HS-27A (cell line): ENCODE measurements at regions not wholly inside any gene's neighbourhood (a gene's known extent, or its start where the extent isn't known, plus 50 kb on each side); places are given as distances from the start of the nearest gene placed in this dataset.
"Not testable (repeated sequence)": the region's sequence is repeated elsewhere in the genome, so short reads cannot be mapped to it uniquely, and the experiment has no call there.

Experiments
- DNase-seq: peaks from one replicate; pipeline ENCODE4 v3.0.0-alpha.2; 2012; ENCODE audit warnings: low read depth, missing footprints

GRCh38 chr5:53368516-53368915 is 111.9 kb upstream of the FST start:
- DNase-seq, result no peak

DNA sequence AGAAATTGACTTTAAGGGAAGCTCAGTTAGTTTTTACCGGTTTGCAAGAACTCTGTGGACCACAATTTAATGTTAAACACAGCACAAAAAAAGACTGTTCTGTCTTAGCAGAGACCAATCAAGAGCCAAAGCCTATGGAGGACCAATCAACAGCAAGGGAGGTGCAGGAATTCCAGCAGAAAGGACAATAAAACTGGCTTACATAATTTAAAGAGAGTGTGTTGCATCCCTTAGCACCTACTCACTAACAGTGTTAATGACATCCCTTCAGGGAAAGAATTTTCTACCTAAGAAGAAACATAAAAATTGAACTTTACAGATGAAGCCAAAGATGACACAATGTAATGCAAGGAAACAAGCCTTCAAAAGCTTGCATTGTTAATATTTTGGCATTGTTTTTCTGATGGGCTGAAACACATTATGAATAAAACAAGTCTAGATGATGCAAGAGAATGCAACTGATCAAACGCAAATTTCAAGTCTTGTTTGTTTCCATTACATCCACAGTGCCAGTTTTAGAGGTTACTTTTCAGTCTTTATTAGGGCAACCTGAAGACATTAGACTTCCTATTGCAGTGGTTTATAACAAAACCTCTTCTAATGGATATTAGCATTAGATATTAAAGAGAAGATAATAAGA is 111.3 kb upstream of the FST start:
- DNase-seq, result no peak

DNA sequence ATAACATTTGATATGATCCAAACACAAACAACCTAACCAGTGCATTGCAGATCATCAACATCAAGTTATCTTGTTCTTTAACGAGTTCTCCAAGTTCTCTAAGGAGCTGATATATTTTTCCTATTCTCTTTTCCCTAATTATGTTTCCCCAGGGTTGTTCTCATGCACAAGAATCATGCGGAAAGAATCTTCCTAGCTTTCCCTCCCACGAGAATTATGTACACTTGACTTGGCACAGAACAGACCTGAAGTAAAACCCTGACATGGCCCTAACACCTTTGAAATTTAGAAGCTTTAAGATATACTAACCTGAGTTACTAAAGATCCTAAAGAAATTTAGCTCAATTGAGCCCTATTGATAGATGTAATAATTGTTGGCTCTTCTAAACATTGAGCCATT is 110.7 kb upstream of the FST start:
- DNase-seq, result no peak

GRCh38 chr5:53373451-53374158 is 106.8 kb upstream of the FST start:
- DNase-seq, result no peak

DNA sequence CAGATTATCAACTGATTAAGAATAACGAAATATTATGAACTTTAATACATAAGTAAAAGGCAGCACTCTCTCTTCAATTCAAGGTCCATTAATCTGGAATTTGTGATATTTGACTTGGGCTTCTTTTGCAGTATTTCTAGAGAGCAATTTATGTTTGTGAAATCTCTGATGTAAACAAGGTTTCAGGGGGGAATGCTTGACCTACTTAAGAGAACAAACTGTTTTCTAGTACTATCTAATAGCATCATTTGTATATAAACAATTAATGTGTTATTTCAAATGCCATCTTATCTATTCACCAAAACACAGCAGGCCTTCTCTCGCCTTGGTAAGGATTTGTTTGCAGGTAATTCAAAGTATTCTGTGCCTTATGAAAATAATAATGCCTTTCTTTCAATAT is 103.6 kb upstream of the FST start:
- no peak for DNase-seq

DNA sequence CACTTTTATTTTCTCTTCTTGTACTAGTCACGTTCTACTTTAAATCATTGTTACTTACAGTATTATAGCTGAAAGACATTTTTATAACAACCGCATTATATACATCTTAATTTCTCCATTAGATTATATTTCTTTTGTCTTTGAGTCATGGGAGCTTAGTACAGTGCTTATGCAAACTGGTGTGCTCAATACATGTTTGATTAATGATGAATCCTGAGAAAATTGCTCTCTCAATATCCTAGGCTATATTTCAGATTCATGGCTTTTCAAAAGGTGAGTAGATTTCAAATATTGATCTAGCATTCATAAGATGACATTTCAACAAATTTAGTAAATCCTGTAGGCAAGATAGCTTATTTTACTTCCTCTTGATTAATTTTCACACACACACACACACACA is 102.2 kb upstream of the FST start:
- DNase-seq, result no peak

DNA sequence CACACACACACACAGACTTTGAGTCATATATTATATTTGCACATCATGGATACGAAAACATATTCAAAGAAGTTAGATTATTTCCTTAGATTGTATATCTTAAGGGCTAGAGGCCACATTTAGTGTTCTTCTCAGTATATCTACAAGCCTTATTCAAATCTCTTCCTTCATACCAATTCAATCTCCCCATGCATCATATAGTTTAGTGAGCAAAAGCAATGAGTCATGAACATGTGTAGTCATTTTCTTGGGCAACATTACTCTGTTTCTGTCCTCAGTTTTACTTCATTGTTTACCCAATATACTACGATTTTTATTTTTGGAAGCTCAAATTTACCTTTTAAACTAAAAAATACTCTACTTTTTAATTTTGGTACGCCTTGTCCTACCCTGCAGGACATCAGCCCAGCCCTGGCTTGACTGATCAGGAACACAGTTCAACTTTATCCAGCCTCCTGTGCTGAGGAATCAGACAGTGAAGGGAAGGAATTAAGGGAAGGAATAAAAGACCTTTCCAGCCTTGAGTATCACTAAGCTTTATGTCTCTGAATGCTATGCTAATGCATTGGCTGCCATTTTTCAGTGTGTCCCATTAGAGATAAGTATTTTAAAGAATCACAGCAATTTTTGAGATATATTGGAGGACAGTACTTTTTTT is 101.7 kb upstream of the FST start:
- no peak for DNase-seq

- DNase-seq, result no peak
Observed at GRCh38 chr5:53386341-53386740, 94.1 kb upstream of the FST start.

DNA sequence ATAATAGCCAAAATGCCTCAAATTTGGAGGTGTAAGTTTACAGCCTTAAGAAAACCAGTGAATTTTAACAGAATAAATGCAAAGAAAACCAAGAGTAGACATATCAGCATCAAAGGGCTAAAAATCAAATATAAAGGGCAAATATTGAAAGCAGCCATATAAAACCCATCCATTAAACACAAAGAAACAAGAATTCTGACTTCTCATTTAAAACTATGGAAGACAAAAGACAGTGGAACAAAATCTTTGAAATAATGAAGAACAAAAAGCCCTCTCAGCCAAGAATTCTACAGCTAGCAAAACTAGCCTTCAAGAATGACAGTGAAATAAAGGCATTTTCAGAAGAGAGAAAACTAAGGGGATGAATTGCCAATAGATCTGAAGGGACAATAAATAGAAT is 91.3 kb upstream of the FST start:
- DNase-seq, result no peak

- DNase-seq, result no peak
Observed at GRCh38 chr5:53392073-53392472, 88.4 kb upstream of the FST start.

DNA sequence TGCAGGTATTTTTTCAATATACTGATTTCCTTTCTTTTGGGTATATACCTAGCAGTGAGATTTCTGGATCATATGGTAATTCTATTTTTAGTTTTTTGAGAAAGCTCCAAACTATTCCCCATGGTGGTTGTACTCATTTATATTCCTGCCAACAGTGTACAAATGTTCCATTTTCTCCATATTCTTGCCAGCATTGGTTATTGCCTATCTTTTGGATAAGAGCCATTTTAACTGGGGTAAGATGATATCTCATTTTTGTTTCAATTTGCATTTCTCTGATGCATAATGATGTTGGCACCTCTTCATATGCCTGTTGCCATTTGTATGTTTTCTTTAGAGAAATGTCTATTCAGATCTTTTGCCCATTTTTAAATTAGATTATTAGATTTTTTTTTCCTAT is 85.6 kb upstream of the FST start:
- no peak for DNase-seq

DNA sequence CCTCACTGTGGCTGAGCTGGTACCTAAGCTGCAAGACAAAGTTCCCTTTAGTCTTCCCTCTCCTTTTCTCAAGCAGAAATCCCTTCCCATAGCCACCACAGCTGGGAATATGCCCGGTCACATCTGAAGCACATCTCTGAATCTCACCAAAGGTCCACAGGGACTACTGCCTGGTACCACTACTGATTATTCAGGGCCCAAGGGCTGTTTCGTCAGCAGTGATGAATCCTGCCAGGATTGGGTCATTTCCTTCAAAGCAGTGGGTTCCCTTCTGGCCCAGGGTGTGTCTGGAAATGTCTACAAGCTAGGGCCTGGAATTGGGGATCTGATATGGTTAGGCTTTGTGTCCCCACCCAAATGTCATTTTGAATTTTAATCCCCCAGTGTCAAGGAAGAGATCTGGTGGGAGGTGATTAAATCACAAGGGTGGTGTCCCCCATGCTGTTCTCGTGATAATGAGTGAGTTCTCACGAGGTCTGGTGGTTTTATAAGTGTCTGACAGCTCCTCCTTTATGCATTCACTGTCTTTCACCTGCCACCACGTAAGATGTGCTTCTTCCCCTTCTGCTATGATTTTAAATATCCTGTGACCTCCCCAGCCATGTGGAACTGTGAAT is 83.2 kb upstream of the FST start:
- no peak for DNase-seq

GRCh38 chr5:53397845-53398244 is 82.6 kb upstream of the FST start:
- DNase-seq, result no peak

- no peak for DNase-seq
Observed at GRCh38 chr5:53399926-53400697, 80.3 kb upstream of the FST start.

- no peak for DNase-seq
Observed at GRCh38 chr5:53403291-53403690, 77.1 kb upstream of the FST start.

DNA sequence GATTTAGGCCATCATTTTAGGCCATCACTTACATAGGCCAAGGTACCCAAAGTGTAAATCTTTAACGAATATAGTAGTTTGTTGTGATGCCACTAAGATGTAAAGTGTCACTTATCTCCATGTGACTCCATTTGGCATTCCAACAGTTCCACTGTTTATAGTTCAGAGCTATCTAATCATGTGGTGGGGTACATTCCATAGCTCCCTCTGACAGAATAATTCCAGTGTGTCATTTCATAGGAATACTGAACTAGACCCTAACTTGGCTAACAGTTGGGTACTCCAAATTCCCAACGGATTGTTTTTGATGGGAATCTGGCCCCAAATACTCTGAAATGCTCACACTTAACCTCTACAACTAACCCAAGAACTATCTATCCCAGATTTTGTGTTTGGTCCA is 76.7 kb upstream of the FST start:
- no peak for DNase-seq

DNA sequence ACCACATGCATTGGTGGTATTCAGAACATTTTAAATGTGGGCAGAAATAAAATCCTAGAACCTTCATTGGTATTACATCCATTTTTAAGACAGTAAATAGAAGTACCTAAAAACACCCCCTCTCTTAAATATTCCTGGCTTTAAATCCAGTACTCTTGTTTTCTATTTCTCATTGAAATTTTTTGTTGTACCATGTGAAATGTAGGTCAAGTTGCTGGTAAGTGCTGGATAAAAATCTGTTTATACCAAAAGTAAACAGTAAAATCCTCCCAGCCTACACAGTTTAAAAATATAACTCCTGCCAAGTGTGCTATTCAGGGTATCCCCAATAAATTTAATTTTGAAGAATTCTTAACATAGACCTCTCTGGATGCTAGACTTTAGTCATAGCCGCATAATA is 75.0 kb upstream of the FST start:
- DNase-seq, result no peak

DNA sequence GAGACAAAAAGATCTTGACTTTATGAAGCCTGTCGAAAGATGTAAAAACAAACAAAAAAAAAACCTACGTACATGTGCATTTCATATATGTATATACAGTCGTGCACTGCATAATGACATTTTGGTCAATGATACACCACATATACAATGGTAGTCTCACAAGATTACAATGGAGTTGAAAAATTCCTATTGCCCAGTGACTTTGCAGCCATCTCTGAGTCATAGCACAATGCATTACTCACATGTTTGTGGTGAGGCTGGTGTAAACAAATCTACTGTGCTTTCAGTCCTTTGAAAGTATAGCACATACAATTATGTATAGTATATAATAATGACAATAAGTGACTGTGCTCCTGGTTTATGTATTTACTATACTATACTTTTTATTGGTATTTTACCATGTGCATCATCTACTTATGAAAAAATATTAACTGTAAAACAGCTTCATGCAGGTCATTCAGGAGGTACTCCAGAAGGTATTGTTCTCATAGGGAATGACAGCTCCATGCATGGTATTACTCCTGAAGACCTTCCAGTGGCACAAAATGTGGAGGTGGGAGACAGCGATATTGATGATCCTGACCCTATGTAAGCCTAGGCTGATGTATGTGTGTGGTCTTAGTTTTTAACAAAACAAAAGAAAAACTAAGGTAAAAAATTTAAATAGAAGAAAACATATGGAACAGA is 73.7 kb upstream of the FST start:
- DNase-seq, result no peak

GRCh38 chr5:53407373-53407772 is 73.1 kb upstream of the FST start:
- no peak for DNase-seq

GRCh38 chr5:53411388-53411787 is 69.0 kb upstream of the FST start:
- no peak for DNase-seq

DNA sequence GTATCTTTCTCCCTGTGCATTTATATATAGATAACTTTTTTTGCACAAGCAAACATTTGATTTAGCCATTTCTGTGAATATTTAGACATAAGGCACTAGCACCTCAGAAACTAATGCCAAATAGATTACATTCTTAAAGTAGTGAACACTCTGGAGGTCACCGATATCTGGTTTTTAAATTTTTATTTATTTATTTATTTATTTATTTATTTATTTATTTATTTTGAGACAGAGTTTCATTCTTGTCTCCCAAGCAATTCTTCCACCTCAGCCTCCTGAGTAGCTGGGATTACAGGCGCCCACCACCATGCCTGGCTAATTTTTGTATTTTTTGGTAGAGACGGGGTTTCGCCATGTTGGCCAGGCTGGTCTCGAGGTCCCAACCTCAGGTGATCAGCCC is 67.9 kb upstream of the FST start:
- not testable (repeated sequence) for DNase-seq
